ENCODE measurements at regions not wholly inside any gene's neighbourhood (a gene's known extent, or its start where the extent isn't known, plus 50 kb on each side); places are given as distances from the start of the nearest gene placed in this dataset.

GRCh38 chr1:114323959-114324661 is 170.4 kb upstream of the SYT6 start:
- DNase-seq (ENCODE audit: insufficient read length, low spot score): no peak
- FAIRE-seq: no peak
- TF ChIP-seq POLR2A (IDR thresholded peaks at IDR 0.05; ENCODE audit: low read depth, low read length): no peak

GRCh38 chr1:114322734-114323133 is 169.1 kb upstream of the SYT6 start:
- FAIRE-seq (no peak), DNase-seq (ENCODE audit: insufficient read length, low spot score) (no peak)
- no peak for TF ChIP-seq POLR2A (IDR thresholded peaks at IDR 0.05; ENCODE audit: low read depth, low read length)

GRCh38 chr1:114322207-114322606 is 168.5 kb upstream of the SYT6 start:
- no peak for TF ChIP-seq POLR2A (IDR thresholded peaks at IDR 0.05; ENCODE audit: low read depth, low read length)
- no peak for DNase-seq (ENCODE audit: insufficient read length, low spot score)
- FAIRE-seq: no peak

- TF ChIP-seq POLR2A (IDR thresholded peaks at IDR 0.05; ENCODE audit: low read depth, low read length): no peak
- DNase-seq (ENCODE audit: insufficient read length, low spot score): no peak
- no peak for FAIRE-seq
Observed at GRCh38 chr1:114320586-114320985, 166.9 kb upstream of the SYT6 start.

GRCh38 chr1:114319418-114319817 is 165.7 kb upstream of the SYT6 start:
- DNase-seq (ENCODE audit: insufficient read length, low spot score) (no peak), FAIRE-seq (no peak)
- no peak for TF ChIP-seq POLR2A (IDR thresholded peaks at IDR 0.05; ENCODE audit: low read depth, low read length)

GRCh38 chr1:114318961-114319360 is 165.3 kb upstream of the SYT6 start:
- FAIRE-seq (no peak), DNase-seq (ENCODE audit: insufficient read length, low spot score) (no peak)
- no peak for TF ChIP-seq POLR2A (IDR thresholded peaks at IDR 0.05; ENCODE audit: low read depth, low read length)

DNA sequence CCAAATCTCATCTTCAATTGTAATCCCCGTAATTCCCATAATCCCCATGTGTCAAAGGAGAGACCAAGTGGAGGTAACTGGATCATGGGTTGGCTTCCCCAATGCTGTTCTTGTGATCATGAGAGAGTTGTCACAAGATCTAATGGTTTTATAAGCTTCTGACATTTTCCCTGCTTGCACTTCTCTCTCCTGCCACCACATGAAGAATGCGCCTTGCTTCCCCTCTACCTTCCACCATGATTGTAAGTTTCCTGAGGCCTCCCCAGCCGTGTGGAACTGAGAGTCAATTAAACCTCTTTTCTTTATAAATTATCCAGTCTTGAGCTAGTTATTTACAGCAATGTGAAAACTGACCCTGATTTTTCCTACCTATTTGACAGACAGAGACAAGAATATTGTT is 162.5 kb upstream of the SYT6 start:
- TF ChIP-seq POLR2A (IDR thresholded peaks at IDR 0.05; ENCODE audit: low read depth, low read length): no peak
- FAIRE-seq (no peak), DNase-seq (ENCODE audit: insufficient read length, low spot score) (no peak)

DNA sequence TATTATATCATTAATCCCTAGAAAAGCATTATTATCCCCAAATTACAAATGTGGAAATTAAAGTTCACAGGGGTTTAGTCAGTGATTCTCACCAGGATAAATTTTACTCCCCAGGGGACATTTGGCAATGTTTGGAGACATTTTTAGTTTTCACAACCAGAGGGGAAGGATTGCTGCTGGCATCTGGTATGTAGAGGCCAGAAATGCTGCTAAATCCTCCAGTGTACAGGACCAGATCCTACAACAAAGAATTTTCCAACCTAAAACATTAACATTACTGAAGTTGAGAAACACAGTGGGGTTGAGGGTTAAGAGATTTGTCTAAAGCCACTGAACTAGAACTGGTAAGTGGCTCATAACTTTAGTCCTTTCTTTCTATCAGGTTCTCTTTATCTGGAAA is 162.0 kb upstream of the SYT6 start:
- no peak for FAIRE-seq
- no peak for TF ChIP-seq POLR2A (IDR thresholded peaks at IDR 0.05; ENCODE audit: low read depth, low read length)
- DNase-seq (ENCODE audit: insufficient read length, low spot score): no peak

- DNase-seq (ENCODE audit: insufficient read length, low spot score) (no peak), FAIRE-seq (no peak)
- TF ChIP-seq POLR2A (IDR thresholded peaks at IDR 0.05; ENCODE audit: low read depth, low read length): no peak
Observed at GRCh38 chr1:114314576-114314975, 160.9 kb upstream of the SYT6 start.

DNA sequence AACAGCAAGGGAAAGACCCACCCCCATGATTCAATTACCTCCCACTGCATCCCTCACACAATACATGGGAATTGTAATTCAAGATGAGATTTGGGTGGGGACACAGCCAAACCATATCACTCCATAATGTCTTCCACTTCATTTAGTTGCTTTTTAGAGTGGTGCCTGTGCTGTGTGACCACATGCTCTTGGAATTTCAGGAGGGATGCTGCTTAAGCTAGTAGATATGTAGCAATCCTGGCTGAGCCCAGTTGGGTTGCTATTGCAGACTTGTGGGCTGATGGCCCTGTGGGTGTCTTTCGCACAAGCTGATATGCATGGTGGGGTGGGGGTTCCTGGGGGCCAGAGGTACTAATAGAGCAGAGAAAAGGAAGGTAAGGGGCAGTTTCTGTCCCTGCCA is 160.4 kb upstream of the SYT6 start:
- no peak for DNase-seq (ENCODE audit: insufficient read length, low spot score)
- TF ChIP-seq POLR2A (IDR thresholded peaks at IDR 0.05; ENCODE audit: low read depth, low read length): no peak
- FAIRE-seq: no peak

DNA sequence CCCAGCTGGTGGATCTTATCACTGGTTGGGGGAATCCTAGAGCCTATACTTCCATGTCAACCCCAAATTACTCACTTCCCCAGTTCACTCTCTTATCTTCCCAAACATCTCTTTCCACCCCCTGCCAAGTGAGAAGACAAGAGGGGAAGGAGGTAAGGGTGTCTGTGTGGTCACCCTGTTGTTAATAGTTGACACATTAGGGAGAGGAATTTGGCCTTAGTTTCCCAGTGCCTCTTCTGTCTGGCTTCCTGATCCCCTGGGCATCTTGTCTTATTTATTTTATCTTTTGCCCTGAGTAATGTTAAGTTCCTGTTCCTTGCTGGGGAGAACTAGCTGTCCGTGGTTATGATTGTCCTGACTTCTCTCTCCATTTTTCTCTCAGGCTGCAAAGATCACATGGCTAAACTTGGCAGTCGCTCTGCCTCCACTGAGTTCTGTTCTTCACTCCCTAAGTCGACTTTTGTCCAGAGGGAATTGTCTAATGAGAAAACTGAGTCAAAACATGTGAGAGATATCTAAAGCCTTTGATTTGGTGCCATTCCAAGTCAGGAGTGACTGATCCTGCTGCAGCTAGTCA is 157.1 kb upstream of the SYT6 start:
- DNase-seq (ENCODE audit: insufficient read length, low spot score) (no peak), FAIRE-seq (no peak)
- TF ChIP-seq POLR2A (IDR thresholded peaks at IDR 0.05; ENCODE audit: low read depth, low read length): no peak

DNA sequence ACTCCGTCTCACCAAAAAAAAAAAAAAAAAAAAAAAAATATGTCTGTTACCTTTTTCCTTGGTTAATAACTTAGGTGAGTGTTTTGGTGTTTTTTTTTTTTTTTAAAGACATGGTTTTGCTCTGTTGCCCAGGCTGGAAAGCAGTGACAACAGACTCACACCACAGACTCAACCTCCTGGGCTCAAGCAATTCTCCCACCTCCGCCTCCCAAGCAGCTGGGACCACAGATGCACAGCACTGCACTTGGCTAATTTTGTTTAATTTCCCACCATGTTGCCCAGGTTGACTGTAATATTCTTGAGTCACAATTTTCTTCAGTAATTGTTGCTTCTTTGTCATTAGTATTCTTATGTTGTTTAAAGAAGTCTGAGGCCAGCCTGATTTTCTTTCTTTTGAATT is 149.2 kb upstream of the SYT6 start:
- no peak for FAIRE-seq
- no peak for DNase-seq (ENCODE audit: insufficient read length, low spot score)
- no peak for TF ChIP-seq POLR2A (IDR thresholded peaks at IDR 0.05; ENCODE audit: low read depth, low read length)

DNA sequence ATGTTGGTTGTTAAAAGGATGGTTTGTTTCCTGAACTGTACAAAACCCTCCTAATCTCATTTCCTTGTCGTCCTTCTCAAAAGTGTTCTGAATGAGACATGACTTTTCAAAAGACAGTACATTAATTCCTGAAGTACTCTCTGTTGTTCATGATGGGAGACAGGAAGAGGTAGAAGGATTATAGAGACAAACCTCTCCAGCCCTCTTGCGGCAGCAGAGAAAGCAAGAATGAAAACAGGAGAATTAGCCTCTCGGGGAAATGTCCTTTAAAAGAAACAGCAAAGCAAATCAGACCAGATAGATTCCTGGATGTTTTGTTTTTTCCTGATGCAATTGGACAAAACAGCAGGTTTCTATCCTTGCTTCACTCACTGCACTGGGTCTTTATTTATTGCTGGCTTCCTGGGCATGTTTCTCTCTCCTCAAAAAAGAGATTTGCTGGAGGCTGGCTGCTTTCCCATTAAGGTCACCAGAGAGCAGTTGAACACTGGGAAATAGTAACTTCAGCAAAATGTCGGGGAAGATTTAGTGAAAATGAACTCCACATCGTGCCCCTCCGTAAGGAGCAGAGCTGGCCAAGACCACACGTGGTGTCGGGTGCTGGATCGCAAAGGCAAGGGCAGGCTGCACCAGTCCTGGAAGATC is 145.8 kb upstream of the SYT6 start:
- FAIRE-seq (no peak), DNase-seq (ENCODE audit: insufficient read length, low spot score) (no peak)
- no peak for TF ChIP-seq POLR2A (IDR thresholded peaks at IDR 0.05; ENCODE audit: low read depth, low read length)

- TF ChIP-seq POLR2A (IDR thresholded peaks at IDR 0.05; ENCODE audit: low read depth, low read length): no peak
- FAIRE-seq (no peak), DNase-seq (ENCODE audit: insufficient read length, low spot score) (no peak)
Observed at GRCh38 chr1:114298008-114298407, 144.3 kb upstream of the SYT6 start.

GRCh38 chr1:114296413-114296812 is 142.7 kb upstream of the SYT6 start:
- DNase-seq (ENCODE audit: insufficient read length, low spot score) (no peak), FAIRE-seq (no peak)
- no peak for TF ChIP-seq POLR2A (IDR thresholded peaks at IDR 0.05; ENCODE audit: low read depth, low read length)

Measured in H54 (cell line).